ENCODE measurements at regions not wholly inside any gene's neighbourhood (a gene's known extent, or its start where the extent isn't known, plus 50 kb on each side); places are given as distances from the start of the nearest gene placed in this dataset.

DNA sequence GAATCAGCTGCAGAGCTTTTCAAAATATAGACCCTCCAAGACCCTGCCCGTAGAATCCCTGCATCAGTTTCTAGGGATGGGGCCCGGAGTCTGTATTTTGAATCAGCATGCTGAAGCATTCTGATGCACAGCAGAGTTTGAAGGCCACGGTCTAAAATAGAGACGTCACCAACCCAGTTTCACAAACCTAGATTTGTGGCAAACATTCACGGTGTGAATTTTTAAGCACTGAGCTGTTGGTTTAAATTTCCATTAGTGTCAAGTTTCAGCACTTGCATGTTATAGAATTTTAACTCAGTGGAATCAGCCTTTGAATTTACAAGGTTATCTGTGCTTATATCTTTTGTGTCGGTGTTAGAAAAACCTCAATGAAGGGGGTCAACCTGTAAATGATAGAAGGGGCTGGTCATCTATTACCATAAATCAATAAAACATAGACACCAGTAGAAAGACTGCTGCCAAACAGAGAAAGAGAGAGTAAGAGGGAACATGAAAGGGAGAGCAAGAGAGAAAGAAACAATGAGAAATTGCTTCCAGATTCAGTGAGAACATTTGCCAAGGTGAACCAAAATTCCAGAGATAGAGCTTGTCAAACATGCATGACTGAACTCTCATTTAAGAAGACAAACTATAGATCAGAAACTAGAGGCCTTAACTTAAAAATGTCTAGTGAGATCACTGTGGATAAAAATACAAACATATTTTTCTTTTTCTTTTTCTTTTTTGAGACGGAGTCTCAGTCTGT, 414.9 kb downstream of the ZSWIM6 start:
- DNase-seq, result no peak

- DNase-seq, result no peak
Observed at GRCh38 chr5:61748121-61748520, 416.1 kb downstream of the ZSWIM6 start.

DNA sequence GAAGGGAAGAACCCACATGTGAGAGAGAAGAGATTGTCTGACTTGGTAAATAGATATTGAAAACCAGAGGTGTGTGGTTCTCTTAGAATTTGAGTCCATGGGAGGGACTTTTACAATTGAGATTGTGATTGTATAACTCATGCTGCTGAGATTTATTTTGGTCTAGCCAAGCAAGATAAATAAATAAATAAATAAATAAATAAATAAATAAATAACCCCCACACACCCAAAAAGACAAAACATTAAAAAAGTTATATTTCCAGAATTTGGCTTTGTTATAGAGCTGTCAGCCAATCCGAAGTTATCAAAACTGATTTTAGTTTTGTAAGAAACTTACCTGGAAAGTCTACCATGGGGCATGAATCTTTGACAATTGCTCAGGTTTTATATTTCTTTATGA, 416.6 kb downstream of the ZSWIM6 start:
- DNase-seq, result no peak

DNA sequence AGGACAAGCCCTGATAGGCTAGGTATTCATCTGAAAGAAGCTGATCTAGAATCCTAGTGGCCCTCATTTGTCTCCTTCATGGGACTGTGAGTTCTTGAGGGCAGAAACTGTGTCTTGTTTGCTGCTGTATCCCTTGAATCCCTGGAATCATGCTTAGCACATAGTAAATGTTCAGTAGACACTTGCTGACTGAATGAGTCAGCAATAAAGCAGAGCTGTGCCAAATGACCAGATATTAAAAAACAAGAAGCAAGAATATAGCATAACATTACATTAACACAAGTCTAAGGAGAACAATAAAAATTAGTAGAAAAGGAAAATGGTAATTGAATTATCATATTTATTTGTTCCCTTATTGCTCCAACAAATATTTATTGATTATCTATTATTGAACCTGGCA, 420.5 kb downstream of the ZSWIM6 start:
- no peak for DNase-seq

DNA sequence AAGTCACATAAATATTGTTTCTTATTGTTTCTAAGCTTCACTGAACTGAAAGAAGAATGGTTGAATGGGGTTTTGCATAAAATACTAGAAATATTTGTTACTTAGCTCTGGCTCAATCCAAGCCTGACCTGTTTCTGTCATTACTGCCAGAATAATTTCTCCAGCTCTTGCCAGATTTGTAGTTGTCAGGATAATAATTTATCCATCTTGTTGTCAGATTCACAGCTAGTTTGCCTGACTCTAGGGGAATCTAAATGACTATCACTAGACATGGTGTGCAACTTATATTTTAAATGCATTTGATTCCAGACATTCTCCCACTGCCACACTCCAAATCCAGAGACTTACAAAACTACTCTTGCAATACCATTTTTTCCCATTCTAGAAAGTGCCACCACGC, 422.7 kb downstream of the ZSWIM6 start:
- no peak for DNase-seq

DNA sequence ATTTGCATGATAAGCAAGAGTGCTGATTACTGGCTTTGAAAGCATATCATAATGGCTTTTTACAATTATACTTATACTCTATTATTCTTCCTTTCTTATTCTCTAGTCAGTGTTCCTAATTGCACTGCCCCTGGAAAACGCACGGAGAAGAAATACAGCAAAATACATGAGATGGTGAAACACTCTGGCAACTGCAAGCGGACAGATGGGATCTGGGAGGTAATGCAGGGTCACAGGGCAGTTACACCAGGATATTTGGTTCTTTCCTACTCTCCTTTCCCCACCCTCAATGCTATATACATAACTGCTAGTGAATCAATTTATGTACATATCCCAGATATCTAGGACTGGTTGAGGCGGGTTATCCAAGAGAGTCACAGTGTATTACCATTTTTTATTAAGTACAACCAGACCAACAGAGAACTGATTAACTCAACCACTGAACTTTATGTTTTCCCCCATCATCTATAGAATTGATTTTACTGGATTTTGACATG, 423.7 kb downstream of the ZSWIM6 start:
- DNase-seq, result peak; percentile 40

GRCh38 chr5:61758711-61759110, 426.7 kb downstream of the ZSWIM6 start:
- DNase-seq, result no peak

DNA sequence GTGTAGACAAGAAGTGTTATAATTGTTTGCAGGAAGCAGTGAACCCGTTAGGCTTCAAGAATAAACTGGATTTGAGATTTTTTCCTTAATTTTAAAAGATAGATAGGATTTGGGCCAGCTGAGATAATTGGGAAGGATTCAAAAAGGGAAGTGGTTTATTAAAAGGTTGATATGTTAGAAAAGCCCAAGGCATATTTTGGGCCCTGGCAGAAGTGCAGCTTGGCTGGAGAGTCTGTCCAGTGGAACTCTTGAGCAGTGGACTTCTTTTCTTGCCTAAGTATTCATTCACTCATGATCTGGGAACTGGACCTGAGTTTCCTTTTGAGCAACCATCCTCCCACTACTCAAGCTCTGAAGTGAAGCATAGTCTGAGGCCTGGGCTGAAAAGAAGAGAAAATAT, 433.4 kb downstream of the ZSWIM6 start:
- no peak for DNase-seq

- DNase-seq, result no peak
Observed at GRCh38 chr5:61766141-61766540, 434.1 kb downstream of the ZSWIM6 start.

DNA sequence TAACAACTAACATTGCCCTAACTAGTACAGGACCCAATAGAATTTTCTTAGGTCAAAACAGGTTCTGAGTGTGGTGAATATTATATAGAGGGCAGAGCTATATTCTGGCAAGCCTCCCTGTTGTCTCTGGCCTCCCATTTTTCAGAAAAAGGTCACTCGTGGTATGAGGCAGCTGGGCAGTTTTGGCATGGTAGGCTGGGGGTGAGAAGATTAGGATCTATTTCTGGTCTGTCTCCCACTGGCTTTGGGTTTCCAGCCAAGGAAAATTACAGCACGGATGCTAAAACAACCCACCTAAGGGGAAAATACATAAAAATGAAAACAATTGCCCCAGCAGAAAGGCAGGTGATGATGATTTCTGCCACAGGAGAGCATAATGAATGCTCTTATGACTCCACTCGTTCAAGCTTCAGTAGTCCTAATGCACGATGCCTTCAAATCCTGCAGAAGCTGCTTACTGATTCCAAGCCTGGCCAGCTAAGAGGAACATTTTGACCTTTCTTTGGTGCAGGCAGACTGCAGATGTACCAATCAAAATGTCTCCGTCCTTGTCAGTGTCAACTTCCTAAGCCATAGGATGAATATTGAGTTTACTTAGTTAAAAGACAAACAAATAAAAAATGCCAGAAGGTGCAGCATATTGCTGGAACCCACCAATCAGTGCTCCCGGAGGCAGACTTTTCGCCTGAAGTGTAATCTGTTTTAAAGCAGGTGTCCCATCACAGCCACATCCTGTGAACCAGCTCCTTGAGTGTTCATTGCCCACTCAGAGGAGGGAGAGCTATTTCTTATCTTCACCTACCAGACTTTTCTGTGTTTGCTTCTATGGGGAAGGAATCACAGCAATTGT, 435.4 kb downstream of the ZSWIM6 start:
- DNase-seq, result no peak

DNA sequence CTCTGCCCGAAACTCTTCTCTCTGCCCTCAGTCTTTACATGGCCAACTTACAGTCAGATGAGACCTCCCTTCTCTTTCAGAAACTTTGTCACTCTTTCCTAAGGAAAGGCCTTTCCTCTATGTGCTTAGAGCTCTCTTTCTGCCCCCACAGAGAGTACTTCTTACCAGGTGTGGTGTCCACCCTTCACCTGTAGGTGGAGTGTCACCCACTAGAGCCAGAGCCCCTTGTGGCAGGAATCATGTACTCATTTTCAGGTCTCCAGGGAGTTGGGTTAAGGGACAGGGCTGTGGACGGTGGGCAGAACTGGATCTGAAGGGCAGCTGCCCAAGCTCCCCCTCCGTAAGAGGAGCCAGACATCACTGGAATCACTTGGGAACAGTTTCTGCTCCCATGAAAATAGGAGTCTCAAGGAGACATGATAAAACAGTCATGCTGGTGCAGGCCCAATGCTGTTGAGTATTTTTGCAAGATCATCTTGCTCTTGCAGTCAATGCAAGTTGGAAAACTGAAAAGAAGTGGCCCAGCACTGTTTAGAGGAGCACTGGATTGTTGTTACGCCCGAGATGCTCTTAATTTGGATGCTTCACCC, 436.7 kb downstream of the ZSWIM6 start:
- DNase-seq, result peak; percentile 17

DNA sequence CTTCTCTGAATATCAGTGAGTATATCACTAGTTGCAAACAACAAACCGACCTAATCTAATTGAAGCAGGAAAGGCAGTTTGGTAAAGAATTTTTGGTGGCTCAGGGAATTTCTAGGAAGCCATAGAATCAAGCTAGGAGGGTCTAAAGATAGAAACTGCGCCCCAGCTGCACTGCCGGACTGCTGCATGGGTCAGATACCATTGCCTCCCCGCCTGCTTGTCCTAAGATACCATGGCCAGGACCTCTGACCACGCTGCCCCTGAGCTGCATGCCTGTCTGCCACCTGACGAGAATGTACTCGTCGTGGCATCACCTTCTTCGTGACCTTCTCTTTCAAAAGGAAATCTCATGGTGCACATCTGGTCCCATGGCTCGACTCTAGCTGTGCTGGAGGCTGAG, 439.0 kb downstream of the ZSWIM6 start:
- no peak for DNase-seq

GRCh38 chr5:61771808-61772207, 439.8 kb downstream of the ZSWIM6 start:
- DNase-seq, result no peak

DNA sequence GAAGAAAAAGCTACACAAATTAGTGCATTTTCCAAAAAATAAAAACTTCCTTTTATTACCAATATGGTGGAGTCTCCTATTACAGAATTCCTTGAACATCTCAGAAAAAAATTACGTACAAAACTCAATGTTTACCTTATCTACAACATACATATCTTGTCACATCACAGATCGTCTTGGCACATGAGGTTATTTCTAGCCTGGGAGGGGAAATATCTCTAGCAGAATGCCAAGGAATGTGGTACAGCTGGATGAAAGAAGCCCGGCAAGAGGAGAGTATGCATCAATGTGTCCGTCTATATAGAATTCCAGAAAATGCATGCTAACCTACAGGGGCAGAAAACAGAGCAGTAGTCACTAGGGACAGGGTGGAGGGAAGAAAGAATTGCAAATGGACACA, 443.8 kb downstream of the ZSWIM6 start:
- no peak for DNase-seq

DNA sequence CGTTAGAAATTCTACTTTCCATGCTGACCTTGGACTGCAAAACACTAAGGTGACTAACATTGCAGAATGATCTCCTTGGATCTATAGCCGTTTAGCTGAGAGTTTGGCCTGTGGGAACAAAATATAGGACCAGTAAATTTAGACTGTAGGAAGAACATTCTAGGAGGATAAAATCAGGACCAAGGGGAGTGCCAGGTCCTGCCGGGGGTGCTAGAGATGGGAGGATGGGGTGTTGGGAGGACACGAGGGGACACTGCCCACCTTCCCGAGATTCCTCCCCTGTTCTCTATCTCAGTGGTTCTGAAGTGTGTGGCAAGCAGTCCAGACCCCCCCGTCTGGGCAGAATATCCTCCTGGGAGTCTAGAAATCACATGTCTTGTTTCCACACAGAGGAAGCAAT, 445.2 kb downstream of the ZSWIM6 start:
- no peak for DNase-seq

DNA sequence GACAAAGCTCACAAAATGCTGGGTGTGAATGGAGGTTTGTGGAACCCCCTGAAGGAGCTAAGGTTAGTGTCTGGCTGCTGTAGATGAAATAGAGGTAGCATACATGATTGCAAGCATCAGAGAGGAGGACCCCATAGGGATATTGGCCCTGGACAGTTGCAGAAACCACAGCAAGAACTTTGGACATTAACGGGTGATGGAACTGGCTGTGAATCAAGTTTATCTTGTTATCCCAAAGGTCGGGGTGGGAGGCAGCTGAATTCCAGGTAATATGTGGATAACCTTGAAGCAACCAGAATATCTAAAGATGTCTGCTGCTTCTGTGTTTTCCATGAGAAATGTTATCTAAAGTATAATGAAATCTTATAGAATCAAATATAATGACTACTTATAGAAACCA, 447.7 kb downstream of the ZSWIM6 start:
- no peak for DNase-seq

- no peak for DNase-seq
Observed at GRCh38 chr5:61783481-61783880, 451.4 kb downstream of the ZSWIM6 start.

GRCh38 chr5:61784341-61784740, 452.3 kb downstream of the ZSWIM6 start:
- peak; percentile 72 for DNase-seq

- DNase-seq, result no peak
Observed at GRCh38 chr5:61788548-61788947, 456.5 kb downstream of the ZSWIM6 start.

- DNase-seq, result no peak
Observed at GRCh38 chr5:61790007-61790406, 457.9 kb downstream of the ZSWIM6 start.

DNA sequence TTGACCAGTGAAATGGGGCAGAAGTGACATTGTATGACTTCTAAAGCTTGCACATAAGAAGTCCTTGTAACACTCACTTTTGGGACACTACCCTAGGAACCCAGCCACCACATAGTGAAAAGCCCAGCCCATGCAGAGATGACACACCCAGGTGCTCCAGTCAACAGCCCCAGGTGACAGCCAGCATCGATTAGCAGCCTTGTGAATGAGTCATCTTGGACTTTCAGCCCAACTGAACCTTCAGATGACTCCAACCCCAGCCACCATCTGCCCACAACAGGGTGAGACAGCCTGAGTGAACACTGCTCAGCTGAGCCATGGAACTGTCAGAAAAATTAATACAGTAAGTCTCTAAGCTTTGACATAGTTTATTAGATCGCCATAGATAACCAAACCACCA, 458.6 kb downstream of the ZSWIM6 start:
- no peak for DNase-seq

GRCh38 chr5:61796773-61797172, 464.7 kb downstream of the ZSWIM6 start:
- no peak for DNase-seq

- no peak for DNase-seq
Observed at GRCh38 chr5:61800450-61800849, 468.4 kb downstream of the ZSWIM6 start.

GRCh38 chr5:61801174-61801573, 469.1 kb downstream of the ZSWIM6 start:
- no peak for DNase-seq
